Stimulated activated CD8-positive, alpha-beta memory T cell treated with anti-CD3 and anti-CD28 coated beads, Interleukin-2, amount 100 ng/mL, for 1 hour (primary cell): ENCODE measurements at regions not wholly inside any gene's neighbourhood (a gene's known extent, or its start where the extent isn't known, plus 50 kb on each side); places are given as distances from the start of the nearest gene placed in this dataset.

ENCODE experiments used
- DNase-seq, 2 donors: peaks; one replicate each; pipeline ENCODE4 v3.0.0-alpha.2; 2020; ENCODE audit warnings: low read depth in 2 of 2

DNA sequence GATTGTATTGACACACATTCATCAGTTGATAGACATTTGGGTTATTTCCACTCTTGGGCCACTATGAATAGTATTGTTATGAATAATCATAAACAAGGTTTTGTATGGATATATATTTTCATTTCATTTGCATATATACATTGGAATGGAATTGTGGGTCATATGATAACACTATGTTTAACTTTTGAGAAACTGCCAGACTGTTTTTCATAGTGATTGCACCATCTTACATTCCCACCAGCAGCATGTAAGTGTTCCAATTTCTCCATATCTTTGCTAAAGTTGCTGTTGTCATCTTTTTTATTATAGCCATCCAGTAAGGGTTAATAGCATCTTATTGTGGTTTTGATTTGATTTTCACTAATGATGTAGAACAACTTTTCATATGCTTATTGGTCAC is 198.5 kb upstream of the PPFIA2 start:
- no peak for DNase-seq

DNA sequence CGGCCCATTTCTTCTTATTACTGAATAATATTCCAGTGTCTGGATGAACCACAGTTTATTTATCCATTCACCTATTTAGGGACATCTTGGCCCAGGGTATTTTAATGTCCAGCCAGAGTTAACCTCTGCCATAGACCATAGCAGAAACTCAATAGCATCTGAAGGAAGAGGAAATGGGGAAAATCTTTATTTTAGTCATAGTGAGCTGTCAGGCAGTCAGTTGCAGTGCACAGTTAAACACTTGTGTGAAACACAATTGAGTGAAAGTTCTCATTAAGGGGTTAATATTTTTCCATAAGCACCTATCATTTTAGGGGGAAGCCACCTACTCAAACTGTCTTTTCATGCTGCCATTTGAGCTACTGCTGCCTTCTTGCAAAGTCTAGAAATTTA is 197.3 kb upstream of the PPFIA2 start:
- DNase-seq: no peak

DNA sequence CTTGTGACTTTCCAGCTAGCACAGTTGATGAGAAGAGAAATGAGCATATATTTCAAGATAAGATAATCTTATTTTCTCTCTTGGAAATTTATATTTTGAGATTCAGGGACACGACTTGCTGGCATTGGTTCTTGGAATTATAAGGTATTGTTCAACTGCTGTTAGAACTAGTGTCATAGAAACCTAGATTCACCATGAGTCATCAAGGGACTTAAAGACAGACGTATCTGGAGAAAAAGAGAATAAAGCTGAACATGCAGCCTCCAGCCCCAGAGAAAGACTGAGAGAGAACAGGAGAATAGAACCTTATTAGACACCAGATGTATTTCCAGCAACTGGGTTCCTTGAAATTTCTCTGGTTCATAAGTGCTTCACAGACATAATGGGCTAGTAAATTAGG is 194.4 kb upstream of the PPFIA2 start:
- DNase-seq: no peak

DNA sequence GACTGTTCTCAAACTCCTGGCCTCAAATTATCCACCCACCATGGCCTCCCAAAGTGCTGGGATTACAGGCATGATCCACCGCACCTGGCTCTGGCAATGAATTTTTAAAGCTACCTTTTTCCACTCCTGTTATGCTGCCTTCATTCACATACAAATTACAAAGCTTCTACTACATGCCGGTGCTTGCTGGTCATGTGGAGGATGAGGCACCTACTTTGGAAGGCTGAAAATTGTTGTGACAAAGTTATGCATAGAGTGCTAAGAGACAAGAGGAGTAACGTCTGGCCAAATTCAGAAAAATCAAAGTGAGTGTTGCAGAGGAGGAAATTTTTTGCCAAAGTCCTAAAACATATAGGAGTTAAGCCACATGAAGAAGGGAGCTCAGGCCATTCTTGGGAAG is 191.7 kb upstream of the PPFIA2 start:
- no peak for DNase-seq

DNA sequence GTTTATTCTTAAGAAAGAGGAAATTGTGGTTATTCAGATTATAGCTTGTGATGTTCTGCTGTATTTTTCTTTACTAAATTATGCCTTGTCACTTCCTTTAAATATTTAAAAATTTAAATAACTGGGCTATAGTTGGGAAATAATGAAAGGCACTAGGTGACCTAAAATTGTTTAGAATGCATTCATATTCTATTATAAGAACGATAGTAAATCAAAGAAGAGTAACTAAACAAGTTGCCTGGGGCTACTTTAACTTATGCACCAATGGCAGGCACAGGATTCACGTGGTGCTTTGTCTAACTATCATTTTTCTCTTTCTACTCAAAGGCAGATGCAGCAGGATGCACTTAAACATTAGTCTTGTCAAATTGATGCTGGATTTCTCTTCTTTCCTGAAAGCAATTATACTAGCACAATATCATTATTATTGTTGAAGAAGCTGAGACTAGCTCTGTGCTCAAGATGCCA is 190.7 kb upstream of the PPFIA2 start:
- DNase-seq: no peak

DNA sequence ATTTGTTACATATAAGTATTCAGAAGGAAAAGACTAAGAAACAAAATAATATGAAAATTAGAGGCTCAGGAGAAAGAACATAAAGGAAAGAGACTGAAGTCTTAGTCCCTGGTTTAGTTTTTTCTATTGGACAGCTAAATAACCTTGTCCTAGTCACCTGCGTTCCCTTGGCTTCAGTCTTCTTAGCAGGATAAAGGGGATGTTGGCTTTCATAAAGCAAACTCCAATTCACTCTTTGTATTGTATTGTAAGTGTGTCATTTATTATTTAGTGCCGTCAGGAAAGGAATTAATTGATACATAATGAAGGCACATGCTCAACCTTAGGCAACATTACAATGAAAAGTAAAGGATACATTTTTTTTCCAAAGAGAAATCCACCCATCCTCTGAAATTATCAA is 190.3 kb upstream of the PPFIA2 start:
- no peak for DNase-seq

DNA sequence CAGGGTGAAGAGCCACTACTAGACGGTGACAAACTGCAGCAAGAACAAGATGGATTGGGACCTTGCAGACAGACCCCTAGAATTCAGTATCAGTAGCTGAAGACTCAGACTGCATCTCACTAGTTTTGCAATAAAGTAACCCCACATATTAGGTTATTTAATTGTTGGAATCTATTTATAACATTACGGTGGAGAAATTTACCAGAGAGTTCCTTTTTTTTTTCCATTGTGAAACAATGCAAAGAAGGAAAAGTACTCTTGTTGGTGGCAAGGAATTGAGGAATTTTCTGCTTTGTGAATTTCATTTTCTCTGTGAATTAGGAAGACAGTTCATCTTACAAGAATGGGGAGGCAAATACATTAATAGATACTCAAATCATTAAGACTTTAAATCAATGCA is 185.7 kb upstream of the PPFIA2 start:
- DNase-seq: no peak

DNA sequence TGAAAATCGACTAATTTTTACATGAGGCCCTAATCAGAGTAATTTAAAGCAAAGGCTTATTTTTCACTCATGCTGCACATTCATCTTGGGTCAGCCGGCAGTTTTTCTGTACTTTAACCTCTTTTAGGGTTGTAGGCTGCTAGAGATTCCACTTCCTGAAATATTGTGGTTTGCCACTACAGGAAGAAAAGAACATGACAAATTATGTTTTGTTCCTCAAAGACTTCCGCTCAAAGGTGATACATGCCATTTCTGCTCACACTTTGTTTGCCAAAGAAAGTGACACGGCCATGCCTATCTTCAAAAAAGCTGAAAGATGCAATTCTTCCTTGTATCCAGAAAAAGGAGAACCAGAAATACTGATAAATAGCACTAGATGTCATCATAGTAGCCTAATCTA is 183.4 kb upstream of the PPFIA2 start:
- DNase-seq: no peak

DNA sequence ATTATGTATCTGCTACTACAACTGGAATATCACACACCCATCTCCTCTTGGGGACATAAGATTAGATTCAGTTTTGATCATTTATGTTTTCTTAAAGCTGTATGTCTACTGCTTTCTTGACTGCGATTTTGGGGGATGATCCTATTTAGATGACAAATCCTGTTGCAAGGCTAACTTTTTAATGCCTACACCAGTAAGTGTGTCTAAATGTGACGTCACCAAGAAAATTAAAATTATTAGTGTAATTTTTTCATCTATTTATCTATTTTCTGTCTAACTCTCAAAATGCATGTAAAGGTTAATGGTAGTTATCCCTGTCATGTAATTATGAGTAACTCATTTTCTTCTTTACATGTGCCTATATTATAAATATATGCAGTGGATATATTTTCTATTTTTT is 170.9 kb upstream of the PPFIA2 start:
- no peak for DNase-seq

DNA sequence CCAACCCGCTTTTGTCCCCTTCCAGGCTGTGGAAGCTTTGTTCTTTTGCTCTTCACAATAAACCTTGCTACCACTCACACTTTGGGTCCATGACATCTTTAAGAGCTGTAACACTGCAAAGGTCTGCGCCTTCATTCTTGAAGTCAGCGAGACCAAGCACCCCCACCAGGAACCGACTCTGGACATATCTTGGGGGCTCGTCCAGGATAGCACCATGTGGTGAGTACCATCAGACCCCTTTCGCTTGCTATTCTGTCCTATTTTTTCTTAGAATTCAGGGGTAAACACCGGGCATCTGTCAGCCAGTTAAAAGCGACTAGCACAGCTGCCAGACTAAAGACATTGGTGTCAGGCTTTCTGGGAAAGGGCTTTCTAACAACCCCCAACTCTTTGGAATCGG is 137.6 kb upstream of the PPFIA2 start:
- DNase-seq: no peak

DNA sequence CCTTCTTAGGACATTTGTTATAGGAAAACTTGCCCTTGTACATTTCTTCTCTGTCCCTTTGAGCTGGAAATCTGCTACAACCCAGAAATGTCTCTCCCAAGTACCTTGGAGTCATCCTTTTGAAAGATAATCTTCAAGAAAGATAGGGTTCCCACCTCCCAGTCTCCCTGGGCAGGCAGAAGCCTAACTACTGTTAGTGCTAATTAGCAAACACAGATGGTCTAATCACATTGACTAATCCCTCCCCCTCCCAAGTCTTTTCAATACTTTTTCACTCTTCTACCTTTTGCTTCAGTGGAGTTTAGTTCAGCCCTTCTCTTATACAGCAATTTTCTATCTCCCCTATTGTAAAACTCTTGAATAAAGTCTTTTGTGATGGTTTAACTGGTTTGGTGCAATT is 129.8 kb upstream of the PPFIA2 start:
- DNase-seq: no peak

DNA sequence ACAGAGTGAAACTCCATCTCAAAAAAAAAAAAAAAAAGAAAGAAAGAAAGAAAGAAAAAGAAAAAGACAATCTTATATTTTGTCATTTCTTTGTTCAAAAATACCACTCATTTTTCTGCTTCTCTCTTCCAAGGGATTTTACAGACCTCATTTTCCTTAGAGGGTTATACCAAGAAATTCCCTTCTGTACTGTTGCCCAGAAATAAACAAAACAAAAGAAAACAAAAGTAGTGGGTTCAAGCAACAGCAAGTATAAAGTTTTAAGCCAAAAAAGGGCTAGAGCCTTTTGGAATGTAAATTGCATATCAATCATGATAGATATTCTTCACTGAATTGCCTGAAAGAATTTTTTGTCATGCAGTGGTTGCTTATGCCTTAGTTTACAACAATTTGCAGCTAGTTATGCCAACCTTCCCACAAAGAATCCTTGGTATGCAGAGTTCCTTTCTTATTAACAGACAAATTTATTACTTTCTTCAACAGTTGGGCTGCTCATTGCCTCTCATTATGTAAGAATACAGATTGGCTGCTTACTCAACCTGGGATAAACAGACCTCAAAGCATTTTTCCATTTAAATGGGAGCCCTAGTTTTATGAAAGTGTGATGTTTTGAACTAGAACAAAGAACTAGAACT is 129.1 kb upstream of the PPFIA2 start:
- no peak for DNase-seq

DNA sequence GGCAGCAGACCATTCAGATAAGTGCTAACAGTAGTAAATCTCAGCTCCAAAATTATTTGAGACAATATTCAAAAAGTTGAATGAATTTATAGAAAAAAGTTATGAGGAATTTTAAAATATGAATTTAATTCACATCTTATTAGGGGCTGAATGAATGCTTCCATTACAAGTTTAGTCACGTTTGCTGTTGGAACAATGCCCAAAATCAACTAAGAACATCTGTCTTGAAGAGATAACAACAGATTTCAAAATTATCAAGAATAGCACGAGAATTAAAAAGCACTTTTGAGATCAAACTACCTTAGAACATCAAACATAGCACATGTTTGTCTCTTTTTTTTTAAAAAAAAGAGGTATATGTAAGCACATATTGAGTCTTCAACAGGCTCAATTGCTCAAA is 115.4 kb upstream of the PPFIA2 start:
- DNase-seq: no peak

DNA sequence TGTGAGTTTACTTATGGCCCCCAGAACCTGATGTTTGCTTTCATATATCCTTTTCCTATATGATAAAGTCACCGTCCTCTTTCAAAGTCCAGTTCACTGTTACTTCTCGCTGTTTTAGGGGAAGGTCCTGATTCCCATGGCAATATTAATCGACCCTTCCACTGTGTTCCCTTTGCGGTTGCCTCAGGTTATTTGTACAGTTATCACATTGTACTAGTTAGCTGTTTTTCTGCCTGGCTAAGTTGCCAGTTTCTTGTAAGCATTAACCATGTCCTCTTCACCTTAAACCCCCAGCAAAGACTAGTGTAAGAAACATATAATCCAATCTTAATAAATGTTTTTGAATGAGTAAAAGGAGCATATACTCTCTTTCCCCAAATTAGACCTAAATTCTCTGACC is 115.0 kb upstream of the PPFIA2 start:
- no peak for DNase-seq

DNA sequence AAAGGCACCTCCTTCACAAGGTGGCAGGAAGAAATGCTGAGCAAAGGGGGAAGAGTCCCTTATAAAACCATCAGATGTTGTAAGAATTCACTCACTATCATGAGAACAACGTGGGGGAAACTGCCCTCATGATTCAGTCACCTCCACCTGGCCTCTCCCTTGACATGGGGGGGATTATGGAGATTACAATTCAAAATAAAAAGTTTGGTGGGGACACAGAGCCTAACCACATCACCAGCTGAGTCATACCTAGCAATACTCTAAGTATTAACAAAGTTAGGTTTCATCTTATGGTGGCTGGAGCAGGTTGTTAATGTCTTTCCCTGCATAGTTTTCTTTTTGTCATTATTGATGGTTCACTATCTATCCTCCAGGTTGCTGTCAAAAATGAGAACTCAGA is 113.2 kb upstream of the PPFIA2 start:
- no peak for DNase-seq

DNA sequence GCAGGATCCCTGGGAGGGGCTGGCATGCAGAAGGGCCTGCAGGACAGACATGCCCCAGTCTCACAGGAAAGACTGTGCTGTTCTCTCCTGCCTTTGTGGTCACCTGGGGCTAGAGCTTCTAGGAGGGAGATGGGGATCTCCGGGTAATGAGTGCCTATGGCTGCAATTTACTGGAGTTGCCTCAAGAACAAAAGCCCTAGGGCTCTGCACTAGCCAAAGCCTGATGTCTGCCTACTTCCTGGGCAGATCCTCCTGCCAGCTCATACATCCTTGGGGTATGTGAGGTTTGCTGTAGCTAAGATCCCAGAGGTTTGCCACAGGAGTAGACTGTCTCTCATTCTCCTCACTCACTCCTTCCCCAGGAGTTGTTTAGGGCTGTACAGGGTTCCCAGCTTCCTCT is 106.9 kb upstream of the PPFIA2 start:
- no peak for DNase-seq

DNA sequence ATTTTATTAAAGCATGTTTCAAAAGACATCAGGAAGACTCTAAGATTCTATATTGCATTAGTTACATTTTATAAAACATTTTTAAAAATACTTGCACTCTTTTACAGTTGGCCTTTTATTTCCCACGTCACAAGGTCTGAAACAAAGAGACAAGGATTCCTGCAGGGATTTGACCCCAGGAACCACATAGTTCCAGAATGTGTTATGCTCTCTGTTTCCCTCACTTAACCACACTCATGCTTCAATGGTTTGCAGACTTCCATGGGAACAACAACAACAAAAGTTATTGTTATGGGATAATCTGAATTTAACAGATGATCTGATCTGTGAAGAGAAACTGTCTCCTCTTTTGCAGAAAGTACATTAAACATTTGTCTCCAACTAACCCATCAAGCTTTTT is 104.3 kb upstream of the PPFIA2 start:
- DNase-seq: no peak

DNA sequence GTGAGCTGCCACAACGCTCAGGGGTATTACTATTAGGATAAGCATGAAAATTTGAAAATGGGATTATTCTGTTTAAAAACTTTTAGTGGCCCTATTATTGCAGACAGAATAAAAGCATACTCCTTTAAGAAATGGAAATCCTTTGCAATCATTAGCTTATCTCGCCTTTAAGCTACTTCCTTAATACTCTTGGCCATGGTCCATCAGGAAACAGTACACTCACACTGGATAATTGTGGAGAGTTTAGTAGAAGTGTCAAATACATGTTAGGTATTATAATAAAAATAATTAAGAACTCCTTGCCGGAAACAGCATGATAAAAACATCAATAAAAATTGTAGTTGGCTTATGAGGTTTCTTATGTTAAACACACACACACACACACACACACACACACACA is 100.4 kb upstream of the PPFIA2 start:
- DNase-seq: no peak

DNA sequence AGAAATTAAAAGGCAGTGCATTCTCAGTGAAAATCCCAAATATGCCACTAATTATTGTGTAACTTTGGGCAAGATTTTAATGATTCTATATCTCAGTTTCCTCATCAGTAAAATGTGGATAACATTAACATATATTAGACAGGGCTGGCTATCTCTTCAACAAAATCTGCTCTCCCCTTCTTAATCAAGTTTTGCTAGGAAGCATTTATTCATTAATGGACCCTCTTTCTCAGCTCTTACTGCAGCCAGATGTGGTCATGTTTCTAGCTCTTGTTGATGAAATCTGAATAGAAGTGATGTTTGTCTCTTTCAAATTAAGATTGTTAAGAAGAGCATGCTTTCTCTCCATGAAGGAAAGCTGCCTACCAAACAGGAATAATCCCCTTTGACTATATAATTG is 84.4 kb upstream of the PPFIA2 start:
- no peak for DNase-seq

DNA sequence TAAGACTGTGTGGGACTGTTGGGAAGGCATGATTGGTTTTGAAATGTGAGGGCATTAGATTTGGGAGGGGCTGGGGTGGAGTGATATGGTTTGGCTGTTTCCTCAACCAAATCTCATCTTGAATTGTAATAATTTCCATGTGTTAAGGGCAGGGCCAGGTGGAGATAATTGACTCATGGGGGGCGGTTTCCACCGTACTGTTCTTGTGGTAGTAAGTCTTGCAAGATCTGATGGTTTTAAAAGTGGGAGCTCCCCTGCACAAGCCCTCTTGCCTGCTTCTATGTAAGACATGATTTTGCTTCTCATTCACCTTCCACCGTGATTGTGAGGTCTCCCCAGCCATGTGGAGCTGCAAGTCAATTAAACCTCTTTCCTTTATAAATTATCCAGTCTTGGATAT is 76.6 kb upstream of the PPFIA2 start:
- DNase-seq: no peak

DNA sequence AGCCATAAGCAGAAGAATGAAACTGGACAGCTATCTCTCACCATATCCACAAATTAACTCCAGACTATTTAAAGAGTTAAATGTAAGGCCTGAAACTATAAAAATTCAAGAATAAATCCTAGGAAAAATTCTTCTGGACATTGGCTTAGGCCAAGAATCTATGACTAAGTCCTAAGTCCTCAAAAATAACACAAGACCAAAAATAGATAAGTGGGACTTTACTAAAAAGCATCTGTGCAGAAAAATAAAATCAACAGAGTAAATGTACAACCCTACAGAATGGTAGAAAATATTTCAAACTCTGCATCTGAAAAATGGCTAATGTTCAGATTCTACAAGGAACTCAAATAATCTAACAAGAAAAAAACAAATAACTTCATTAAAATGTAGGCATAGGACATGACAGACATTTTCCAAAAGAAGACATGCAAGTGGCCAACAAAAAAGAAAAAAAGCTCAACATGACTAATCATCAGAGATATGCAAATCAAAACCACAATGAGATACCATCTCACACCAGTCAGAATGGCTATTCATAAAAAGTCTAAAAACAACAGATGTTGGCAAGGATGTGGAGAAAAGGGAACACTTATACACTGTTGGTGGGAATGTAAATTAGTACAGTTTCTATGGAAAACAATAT is 61.0 kb upstream of the PPFIA2 start:
- no peak for DNase-seq

DNA sequence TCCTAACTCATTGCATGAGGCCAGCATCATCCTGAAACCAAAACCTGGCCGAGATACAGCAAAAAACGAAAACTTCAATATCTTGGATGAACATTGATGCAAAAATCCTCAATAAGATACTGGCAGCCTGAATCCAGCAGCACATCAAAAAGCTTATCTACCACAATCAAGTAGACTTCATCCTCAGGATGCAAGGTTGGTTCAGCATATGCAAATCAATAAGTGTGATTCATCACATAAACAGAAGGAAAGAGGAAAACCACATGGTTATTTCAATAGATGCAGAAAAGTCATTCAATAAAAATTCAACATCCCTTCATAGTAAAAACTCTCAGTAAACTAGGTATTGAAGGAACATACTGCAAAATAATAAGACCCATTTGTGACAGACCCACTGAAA is 56.5 kb upstream of the PPFIA2 start:
- no peak for DNase-seq

DNA sequence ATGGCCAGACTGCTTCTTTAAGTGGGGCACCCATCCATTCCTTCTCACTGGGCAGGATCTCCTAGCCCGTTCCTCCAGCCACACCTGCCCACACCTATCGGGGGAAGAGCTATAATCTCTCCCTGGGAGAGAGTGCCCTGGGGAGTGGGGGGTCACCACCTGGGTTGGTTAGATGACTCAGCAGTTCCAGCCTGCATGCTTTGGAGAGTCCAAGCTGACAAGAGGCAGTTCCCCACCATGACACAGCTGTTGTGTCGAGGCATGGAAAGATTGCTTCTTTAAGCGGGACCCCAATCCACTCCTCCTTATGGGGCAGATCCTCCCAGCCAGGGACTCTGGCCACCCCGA is 52.6 kb upstream of the PPFIA2 start:
- DNase-seq: no peak

DNA sequence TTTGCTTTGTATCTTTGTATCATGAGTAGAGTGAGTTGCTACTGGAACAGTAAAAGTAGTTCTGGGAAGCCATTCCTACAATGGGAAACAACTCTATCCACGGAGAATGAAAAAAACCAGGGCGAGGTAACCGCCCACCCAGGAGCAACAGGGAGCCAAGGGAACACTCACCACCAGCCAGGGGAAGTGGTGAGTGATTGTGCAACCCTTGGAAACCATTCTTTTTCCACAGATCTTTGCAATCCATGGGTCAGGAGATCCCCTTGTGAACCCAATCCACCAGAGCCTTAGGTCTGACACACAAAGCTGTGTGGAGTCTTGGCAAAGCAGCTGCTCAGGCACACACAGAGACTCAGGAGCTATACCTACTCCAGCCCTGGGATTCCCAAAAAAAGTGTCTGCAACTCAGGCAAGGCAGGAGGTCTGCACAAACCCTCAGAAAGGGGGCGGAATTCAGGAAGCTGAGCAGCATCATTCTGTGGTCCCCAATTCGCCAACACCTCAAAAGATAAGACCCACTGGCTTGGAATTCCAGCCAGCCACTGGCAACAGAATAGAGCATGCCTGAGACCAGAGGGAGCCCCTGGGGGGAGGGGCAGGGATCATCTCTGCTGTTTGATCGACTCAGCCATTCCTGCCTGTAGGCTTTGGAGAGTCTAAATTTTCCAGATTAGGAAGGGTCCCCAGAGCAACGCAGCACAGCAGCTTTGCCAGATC is 52.1 kb upstream of the PPFIA2 start:
- no peak for DNase-seq
